Neutrophil (primary cell): ENCODE measurements at regions not wholly inside any gene's neighbourhood (a gene's known extent, or its start where the extent isn't known, plus 50 kb on each side); places are given as distances from the start of the nearest gene placed in this dataset.

ENCODE experiments used
- H3K27ac ChIP-seq: fragments of 200-600 bp; sonication (generic); 2 replicates; pipeline ENCODE4 v1.5.1; 2016; ENCODE audit warnings: mild to moderate bottlenecking, moderate library complexity
- H3K27me3 ChIP-seq: fragments of 200-600 bp; sonication (generic); 2 replicates; pipeline ENCODE4 v1.6.0; 2016; ENCODE audit warnings: mild to moderate bottlenecking
- H3K36me3 ChIP-seq: fragments of 200-600 bp; sonication (generic); 2 replicates; pipeline ENCODE4 v1.5.1; 2017
- H3K4me1 ChIP-seq, 2 experiments: fragments of 200-600 bp in 1 of 2; sonication (generic) in 1 of 2; 1 replicate in 1 of 2; 2 replicates in 1 of 2; pipeline versions ENCODE4 v1.5.1 to v1.6.1; 2013 to 2016; ENCODE audit warnings: low read depth in 1 of 2, low read length in 1 of 2, mild to moderate bottlenecking in 1 of 2, moderate library complexity in 1 of 2; ENCODE audit not compliant: control insufficient read depth in 1 of 2, insufficient read depth in 1 of 2
- H3K4me3 ChIP-seq, 2 experiments: fragments of 200-600 bp in 1 of 2; sonication (generic) in 1 of 2; 1 replicate in 1 of 2; 2 replicates in 1 of 2; pipeline ENCODE4 v1.5.1; 2013 to 2016; ENCODE audit warnings: low read depth in 1 of 2, low read length in 1 of 2, mild to moderate bottlenecking in 1 of 2, moderate library complexity in 1 of 2
- H3K9me3 ChIP-seq: fragments of 200-600 bp; sonication (generic); 2 replicates; pipeline ENCODE4 v1.5.1; 2016
- TF ChIP-seq, protein P1 (sequence below): fragments of 200-600 bp; sonication (generic); IDR thresholded peaks from 2 replicates; pipeline ENCODE4 v1.5.1; 2016; ENCODE audit warnings: antibody characterized with exemption

DNA sequence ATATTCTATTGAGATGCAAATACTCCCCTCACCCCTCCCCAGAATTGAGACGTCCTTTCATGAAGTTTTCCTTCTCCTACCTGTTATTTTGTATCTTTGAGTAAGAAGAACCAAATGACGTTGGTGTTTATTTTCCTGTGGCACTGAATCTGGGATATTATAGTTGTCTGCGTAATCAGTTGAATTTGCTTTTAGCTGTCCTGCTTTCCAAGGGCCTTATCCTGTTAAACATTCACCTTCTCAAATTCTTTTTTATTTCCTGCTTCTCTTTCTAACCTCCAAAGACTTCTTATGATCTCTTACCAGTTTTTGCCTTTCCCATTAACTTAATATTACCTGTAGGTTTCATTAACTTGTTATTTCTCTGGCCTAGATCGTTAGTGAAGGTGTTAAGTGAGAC, 1254.9 kb upstream of the WWC1 start:
- Histone ChIP-seq H3K36me3 (no peaks in the 10 kb centered on the region), H3K9me3 (no peaks in the 10 kb centered on the region), H3K4me1 (no peaks in the 10 kb centered on the region), H3K27ac (no peak overlapping the region), H3K4me3 (no peak overlapping the region), H3K27me3 (no peaks in the 10 kb centered on the region)
- TF ChIP-seq, protein P1, sequence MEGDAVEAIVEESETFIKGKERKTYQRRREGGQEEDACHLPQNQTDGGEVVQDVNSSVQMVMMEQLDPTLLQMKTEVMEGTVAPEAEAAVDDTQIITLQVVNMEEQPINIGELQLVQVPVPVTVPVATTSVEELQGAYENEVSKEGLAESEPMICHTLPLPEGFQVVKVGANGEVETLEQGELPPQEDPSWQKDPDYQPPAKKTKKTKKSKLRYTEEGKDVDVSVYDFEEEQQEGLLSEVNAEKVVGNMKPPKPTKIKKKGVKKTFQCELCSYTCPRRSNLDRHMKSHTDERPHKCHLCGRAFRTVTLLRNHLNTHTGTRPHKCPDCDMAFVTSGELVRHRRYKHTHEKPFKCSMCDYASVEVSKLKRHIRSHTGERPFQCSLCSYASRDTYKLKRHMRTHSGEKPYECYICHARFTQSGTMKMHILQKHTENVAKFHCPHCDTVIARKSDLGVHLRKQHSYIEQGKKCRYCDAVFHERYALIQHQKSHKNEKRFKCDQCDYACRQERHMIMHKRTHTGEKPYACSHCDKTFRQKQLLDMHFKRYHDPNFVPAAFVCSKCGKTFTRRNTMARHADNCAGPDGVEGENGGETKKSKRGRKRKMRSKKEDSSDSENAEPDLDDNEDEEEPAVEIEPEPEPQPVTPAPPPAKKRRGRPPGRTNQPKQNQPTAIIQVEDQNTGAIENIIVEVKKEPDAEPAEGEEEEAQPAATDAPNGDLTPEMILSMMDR, result no peak

DNA sequence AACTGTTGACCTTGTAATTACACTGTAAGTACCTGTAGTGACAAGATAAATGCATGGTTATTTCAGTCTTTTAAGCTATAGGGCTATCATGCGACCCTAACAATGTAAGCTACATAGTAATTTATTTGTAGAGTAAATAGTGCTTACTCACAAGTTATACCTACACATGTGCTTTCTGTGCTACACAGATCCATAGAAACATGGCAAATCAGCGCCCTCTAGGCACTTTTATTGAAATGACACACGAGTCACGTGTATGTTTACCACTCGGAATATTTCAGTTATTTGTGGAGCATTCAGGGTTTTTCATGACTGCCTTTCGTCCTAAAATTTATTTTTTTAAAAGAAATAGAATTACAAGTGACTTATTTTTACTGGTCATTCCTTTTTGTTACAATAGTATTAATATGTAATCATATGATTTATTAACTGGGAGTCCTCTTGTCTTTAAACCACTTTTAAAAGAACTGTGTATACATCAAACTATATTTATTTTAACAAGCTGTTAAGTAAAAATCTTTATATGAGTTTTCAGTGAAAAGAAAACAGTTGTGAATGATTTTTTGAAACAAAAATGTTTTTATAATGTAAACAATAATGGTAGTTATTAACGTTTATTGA, 1242.3 kb upstream of the WWC1 start:
- Histone ChIP-seq H3K27me3 (no peaks in the 10 kb centered on the region), H3K4me3 (no peak overlapping the region), H3K4me1 (peaks cover 0 to 12% of the 10 kb centered on the region in 2 experiments), H3K9me3 (no peaks in the 10 kb centered on the region), H3K36me3 (no peaks in the 10 kb centered on the region), H3K27ac (no peak overlapping the region)
- TF ChIP-seq, protein P1, result no peak

DNA sequence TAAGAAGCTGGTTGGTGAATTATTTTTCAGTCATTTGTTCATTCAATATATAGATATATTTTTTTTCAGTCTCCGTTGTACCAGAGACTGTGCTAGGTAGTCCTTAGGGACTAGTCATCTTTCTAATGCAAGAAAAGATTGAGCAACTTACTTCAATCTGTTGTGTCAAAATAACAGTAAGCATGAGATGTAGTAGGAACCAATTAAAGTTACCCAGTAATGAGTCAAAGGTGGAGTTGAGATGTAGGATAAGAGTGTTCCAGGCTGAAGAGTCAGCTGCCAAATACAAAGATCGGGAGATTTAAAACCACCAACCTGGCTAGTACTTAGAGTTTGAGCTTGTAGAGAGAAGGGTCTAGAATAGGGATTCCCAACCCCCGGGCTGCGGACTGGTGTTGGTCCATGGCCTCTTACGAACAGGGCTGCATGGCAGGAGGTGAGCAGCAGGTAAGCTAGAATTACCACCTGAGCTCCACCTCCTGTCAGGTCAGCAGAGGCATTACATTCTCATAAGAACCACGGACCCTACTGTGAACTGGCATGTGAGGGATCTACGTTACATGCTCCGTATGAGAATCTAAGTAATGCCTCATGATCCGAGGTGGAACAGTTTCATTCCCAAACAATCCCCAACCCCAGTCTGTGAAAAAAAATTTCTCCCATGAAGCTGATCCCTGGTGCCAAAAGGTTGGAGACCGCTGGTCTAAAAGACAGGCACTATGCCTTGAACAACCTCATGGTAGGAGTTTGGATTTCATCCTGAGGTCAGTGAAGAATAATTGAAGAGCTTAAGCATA, 1241.5 kb upstream of the WWC1 start:
- H3K4me1 ChIP-seq, result peaks cover 0 to 12% of the 10 kb centered on the region in 2 experiments
- H3K36me3 ChIP-seq, result no peaks in the 10 kb centered on the region
- H3K4me3 ChIP-seq, result no peak overlapping the region
- no peak overlapping the region for H3K27ac ChIP-seq
- no peaks in the 10 kb centered on the region for H3K9me3 ChIP-seq
- TF ChIP-seq, protein P1, result no peak
- H3K27me3 ChIP-seq, result no peaks in the 10 kb centered on the region

DNA sequence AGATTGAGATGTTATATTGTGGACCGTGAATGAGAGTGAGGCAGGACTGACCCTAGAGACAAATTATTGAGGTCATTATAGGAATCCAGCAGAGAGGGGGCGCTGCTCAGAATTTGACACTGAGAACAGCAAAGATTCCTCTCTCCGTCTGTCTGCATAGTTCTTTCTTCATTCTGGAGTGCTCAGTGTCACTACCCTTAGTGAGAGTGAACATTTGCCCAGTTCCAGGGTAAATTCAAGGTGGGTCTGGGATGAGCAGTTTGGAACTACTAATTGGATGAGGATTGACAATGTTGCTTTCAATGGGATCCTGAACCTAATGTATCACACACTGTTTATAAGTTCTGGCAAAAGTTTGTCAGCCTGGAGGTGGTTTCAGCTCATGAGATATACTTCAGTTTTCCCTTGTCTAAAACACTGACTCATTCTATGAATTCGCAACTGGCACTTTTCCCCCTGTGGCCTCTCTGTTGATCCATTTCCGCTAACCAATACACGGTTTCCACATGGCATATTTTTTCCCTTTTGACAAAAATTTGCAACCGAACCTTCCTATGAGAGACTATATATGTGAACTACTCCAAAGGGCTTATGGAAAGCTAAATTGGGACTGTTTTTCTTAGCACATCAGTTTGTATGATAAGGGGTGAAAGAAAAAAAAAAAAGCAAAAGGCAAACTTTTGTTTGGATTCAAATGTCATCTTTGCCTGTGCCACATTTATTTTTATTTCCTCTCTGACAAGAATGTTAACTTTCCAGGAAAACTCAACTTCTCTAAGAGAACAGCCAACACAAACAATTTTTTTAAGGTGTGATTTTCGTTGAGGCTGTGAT, 1240.7 kb upstream of the WWC1 start:
- no peaks in the 10 kb centered on the region for H3K27me3 ChIP-seq
- TF ChIP-seq, protein P1, result no peak
- no peaks in the 10 kb centered on the region for H3K9me3 ChIP-seq
- no peaks in the 10 kb centered on the region for H3K36me3 ChIP-seq
- H3K4me1 ChIP-seq, result peaks cover 0 to 12% of the 10 kb centered on the region in 2 experiments
- no peak overlapping the region for H3K27ac ChIP-seq
- H3K4me3 ChIP-seq, result no peak overlapping the region

DNA sequence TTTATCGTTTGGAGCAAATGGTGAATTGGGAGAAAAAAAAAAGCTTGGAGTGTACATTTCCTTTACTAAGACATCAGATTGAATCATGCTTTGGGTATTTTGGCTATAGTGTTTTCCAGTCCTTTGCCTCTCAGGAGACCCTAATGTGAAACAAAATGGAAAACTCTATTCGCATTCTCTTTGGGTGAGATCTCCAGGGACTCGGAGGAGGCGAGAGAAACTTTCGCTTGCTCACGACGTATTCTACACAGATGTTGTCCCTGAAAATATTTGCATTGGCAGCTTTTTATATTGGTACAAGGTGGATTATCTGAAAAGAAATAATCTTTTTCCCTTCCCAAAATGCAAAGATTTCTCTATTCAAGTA, 1240.1 kb upstream of the WWC1 start:
- no peak overlapping the region for H3K27ac ChIP-seq
- TF ChIP-seq, protein P1, result no peak
- H3K4me3 ChIP-seq, result no peak overlapping the region
- H3K4me1 ChIP-seq, result peaks cover 0 to 12% of the 10 kb centered on the region in 2 experiments
- H3K9me3 ChIP-seq, result no peaks in the 10 kb centered on the region
- H3K27me3 ChIP-seq, result no peaks in the 10 kb centered on the region
- no peaks in the 10 kb centered on the region for H3K36me3 ChIP-seq
